HG03354 (cell line): ENCODE measurements at regions not wholly inside any gene's neighbourhood (a gene's known extent, or its start where the extent isn't known, plus 50 kb on each side); places are given as distances from the start of the nearest gene placed in this dataset.
"Not testable (repeated sequence)": the region's sequence is repeated elsewhere in the genome, so short reads cannot be mapped to it uniquely, and the experiment has no call there.

Experiments used
- ATAC-seq: cut with Tn5 transposase; IDR thresholded peaks from one replicate; pipeline ENCODE4 v1.9.1; 2021; ENCODE audit warnings: mild to moderate bottlenecking; ENCODE audit not compliant: unreplicated experiment, poor library complexity, severe bottlenecking

GRCh38 chr11:82117362-82117761, 616.3 kb downstream of the FAM181B start:
- ATAC-seq: no peak

DNA sequence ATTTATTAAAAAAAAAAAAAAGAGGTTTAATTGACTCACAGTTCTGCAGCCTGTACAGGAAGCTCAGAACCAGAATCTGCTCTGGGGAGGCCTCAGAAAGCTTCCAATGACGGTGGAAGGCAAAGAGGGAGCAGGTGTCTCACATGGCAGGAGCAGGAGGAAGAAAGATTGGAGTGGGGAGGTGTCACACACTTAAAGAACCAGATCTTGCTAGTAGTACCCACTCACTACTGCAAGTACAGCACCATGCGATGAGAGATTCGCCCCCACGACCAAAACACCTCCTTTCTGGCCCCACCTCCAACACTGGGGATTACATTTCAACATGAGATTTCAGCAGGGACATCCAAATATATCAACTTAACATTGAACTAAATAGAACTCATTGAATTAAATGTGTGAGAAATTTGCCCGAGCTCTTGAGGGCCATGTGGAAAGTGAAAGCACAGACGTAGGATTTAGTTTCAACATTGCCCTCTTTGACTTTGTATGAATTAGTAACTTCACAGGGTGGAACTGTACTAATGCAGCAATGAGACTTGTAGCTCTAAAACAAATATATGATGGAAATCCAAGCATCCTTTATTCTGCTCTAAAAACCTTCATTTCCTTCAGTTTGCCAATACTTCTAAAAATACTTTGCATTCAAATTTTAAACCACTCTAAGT, 628.2 kb downstream of the FAM181B start:
- ATAC-seq: no peak

GRCh38 chr11:82092904-82093303, 640.8 kb downstream of the FAM181B start:
- no peak for ATAC-seq

DNA sequence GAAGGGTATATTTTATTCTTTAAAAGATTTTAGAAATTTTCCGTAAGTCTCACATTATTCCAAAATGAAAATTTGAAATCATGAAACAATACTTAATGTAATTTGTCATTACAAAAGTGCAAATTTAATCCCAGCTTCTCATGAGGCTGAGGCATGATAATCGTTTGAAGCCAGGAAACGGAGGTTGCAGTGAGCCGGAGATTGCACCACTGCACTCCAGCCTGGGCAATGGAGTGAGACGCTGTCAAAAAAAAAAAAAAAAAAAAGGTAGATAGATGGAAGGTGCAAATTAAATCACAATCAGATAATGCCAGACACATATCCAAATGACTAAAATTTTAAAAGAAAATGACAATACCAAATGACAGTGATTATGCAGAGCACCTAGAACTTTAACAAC, 644.2 kb downstream of the FAM181B start:
- ATAC-seq: no peak

- no peak for ATAC-seq
Measured at GRCh38 chr11:82085493-82085892, 648.2 kb downstream of the FAM181B start.

DNA sequence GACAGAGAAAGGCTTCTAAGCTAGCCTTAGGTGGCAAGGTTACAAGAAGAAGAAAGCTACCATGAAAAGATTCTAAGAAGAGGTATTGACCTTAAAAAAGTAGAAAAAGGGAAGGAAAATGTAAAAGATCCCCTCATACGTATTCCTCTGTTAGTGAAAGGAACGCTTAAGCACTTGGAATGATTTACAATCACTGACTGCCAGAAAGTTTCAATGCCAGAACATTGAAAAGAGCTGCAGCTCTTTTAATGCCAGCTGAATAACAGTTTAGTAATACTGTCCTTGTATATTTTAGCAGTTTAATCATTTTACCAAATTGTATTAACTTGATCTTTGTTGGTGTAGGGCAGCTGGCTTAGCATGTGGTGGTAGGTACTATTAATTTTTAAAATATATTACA, 650.7 kb downstream of the FAM181B start:
- ATAC-seq: no peak

- ATAC-seq: no peak
Measured at GRCh38 chr11:82080160-82080559, 653.5 kb downstream of the FAM181B start.

DNA sequence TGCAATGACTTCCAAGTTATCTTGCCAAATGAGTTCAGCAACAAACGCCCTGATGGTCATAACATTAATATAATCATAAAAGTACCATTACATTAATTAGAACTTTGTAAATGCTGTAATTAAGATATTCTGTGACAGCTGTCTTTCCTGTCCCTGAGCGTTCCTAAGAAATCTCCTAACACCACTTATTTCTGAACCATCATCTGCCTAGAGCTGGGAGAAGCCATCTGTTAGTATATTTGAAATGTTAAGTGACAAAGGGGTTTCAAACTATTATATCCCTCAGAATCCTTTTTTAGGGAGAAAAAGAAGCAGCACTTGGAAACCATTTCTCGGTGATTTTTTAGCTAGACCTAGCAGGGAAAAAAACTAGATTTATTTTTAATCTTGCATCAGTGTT, 657.5 kb downstream of the FAM181B start:
- no peak for ATAC-seq

GRCh38 chr11:82059505-82059904, 674.2 kb downstream of the FAM181B start:
- no peak for ATAC-seq

GRCh38 chr11:82056450-82056849, 677.2 kb downstream of the FAM181B start:
- no peak for ATAC-seq

DNA sequence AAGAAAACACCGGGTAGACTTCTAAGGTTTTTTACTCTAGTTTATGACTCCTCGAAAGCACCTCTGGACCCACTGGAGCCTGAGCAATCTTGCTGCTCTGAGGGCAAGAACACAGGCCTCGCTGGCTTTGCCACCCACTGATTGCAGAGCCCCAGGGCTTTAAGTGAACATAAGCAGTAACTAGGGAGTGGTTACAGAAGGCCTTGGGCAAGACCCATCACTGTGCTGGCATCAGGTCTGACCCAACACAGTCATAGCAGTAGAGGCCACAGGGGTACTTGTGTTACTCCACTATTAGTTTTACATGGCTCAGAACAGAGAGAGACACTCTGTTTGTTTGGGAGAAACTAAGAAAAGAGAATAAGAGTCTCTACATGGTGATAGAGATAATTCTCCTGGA, 684.5 kb downstream of the FAM181B start:
- ATAC-seq: no peak

GRCh38 chr11:82047200-82047599, 686.5 kb downstream of the FAM181B start:
- ATAC-seq: no peak

GRCh38 chr11:82046778-82047177, 686.9 kb downstream of the FAM181B start:
- no peak for ATAC-seq

DNA sequence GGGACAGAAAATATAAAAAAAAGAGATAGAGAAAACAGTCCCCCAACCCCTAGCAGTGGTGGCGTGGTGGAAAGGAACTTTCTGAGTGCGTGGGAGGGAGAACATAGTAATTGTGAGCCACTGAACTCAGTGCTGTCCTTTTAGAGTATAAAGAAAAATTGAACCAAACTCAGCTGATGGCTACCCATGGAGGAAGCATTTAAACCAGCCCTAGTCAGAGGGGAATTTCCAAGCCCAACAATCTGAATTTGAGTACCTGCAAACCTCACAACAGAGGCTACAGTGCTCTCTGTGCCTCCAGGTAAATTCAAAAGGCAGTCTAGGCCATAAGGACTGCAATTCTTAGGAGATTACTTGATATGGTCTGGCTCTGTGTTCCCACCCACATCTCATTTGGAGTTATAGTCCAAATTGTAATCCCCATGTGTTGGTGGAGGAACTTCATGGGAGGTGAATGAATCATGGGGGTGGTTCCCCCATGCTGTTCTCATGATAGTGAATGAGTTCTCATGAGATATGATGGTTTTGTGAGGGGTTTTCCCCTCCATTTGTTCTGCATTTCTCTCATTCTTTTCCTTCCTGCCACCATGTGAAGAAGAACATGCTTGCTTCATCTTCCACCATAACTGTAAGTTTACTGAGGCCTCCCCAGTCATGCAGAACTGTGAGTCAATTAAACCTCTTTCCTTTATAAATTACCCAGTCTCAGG, 687.8 kb downstream of the FAM181B start:
- no peak for ATAC-seq

GRCh38 chr11:82043316-82043715, 690.3 kb downstream of the FAM181B start:
- ATAC-seq: no peak

DNA sequence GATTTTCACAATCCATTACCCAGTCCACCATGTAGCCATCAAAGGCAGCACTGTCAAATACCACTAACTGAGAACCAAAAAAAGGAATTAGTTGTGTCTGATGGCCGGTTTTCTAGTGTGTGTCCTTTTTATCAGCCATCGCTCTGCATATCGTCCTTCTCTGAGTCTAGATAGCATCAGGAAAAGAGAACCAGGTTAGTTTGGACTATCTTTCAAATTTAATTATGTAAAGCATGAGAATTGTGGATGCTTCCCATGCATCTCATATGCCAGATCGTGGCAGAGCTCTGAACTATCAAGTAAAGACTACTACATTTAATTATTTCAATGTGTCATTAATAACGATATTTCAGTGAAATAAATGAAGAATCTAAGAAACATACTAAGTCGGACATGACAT, 691.9 kb downstream of the FAM181B start:
- no peak for ATAC-seq

DNA sequence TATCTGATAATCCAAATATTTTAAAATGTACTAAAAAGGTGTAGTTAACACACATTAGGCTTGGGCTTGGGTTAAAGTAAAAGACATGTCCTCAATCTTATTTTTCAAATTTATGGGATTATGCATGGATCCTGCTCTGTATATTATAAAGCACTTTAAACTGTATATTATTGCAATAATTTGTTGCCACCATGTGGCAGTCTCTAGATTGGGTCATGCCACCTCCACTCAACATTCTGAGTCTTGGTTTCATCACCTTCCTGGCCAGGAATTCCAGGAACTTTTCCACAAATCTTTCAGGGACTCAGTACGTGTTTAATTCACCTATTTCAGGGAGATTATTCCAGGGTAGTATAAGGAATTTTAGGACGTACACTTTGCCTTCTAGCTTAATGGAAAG, 695.5 kb downstream of the FAM181B start:
- no peak for ATAC-seq

- ATAC-seq: no peak
Measured at GRCh38 chr11:82034527-82034926, 699.1 kb downstream of the FAM181B start.

GRCh38 chr11:82027335-82027734, 706.3 kb downstream of the FAM181B start:
- ATAC-seq: not testable (repeated sequence)

GRCh38 chr11:82024760-82025159, 708.9 kb downstream of the FAM181B start:
- ATAC-seq: no peak

- ATAC-seq: no peak
Measured at GRCh38 chr11:82012276-82012675, 721.4 kb downstream of the FAM181B start.

GRCh38 chr11:82009133-82009532, 724.5 kb downstream of the FAM181B start:
- no peak for ATAC-seq
